CD14-positive monocyte (primary cell): ENCODE measurements at regions not wholly inside any gene's neighbourhood (a gene's known extent, or its start where the extent isn't known, plus 50 kb on each side); places are given as distances from the start of the nearest gene placed in this dataset.
A peak's percentile ranks its signal among the peaks of the same experiment; 100 is the strongest.

Experiments used
- DNase-seq, 3 donors: peaks; one replicate each; pipeline ENCODE4 v3.0.0-alpha.2; 2011 to 2022
- H2AFZ ChIP-seq: 2 replicates; pipeline ENCODE4 v1.6.0; 2012; ENCODE audit warnings: mild to moderate bottlenecking, low read depth, low read length, inconsistent platforms; ENCODE audit not compliant: insufficient read depth, poor library complexity, severe bottlenecking
- H3K27ac ChIP-seq, 2 donors: 1 replicate in 1 of 2; 2 replicates in 1 of 2; pipeline ENCODE4 v1.5.1; 2012 to 2013; ENCODE audit warnings: low read length in 2 of 2, control low read depth in 1 of 2, inconsistent platforms in 1 of 2, low read depth in 1 of 2, mild to moderate bottlenecking in 1 of 2
- H3K27me3 ChIP-seq, 2 donors: one replicate each; pipeline versions ENCODE4 v1.6.0 to v1.6.1; 2011 to 2013; ENCODE audit warnings: low read length in 2 of 2; ENCODE audit not compliant: control insufficient read depth in 2 of 2, insufficient read depth in 2 of 2
- H3K36me3 ChIP-seq, 2 donors: replicated peaks in 1 of 2; 1 replicate in 1 of 2; 2 replicates in 1 of 2; pipeline versions ENCODE4 v1.5.1 to v1.6.1; 2012 to 2013; ENCODE audit warnings: low read length in 2 of 2, control low read depth in 1 of 2, inconsistent platforms in 1 of 2, mild to moderate bottlenecking in 1 of 2; ENCODE audit not compliant: insufficient read depth in 2 of 2, control insufficient read depth in 1 of 2
- H3K4me1 ChIP-seq, 2 donors: 1 replicate in 1 of 2; 2 replicates in 1 of 2; pipeline versions ENCODE4 v1.5.1 to v1.6.1; 2012 to 2013; ENCODE audit warnings: low read length in 2 of 2, control low read depth in 1 of 2, inconsistent platforms in 1 of 2, mild to moderate bottlenecking in 1 of 2, moderate library complexity in 1 of 2; ENCODE audit not compliant: insufficient read depth in 2 of 2, control insufficient read depth in 1 of 2
- H3K4me2 ChIP-seq: replicated peaks from 2 replicates; pipeline ENCODE3; 2012; ENCODE audit warnings: low read length, moderate library complexity, mild to moderate bottlenecking; ENCODE audit not compliant: poor library complexity, severe bottlenecking; ENCODE audit errors: extremely low read depth
- H3K4me3 ChIP-seq, 3 experiments: fragments of 200-600 bp in 1 of 3; sonication (generic) in 1 of 3; replicated peaks in 1 of 3; 1 replicate in 2 of 3; 2 replicates in 1 of 3; pipeline ENCODE4 v1.5.1; 2011 to 2013; ENCODE audit warnings: low read length in 3 of 3, mild to moderate bottlenecking in 3 of 3, control low read depth in 2 of 3, low read depth in 2 of 3, inconsistent platforms in 1 of 3, moderate library complexity in 1 of 3
- H3K79me2 ChIP-seq: 2 replicates; pipeline ENCODE4 v1.6.0; 2012; ENCODE audit warnings: mild to moderate bottlenecking, control low read depth, inconsistent platforms, low read length, moderate library complexity; ENCODE audit not compliant: insufficient read depth
- H3K9ac ChIP-seq: 2 replicates; pipeline ENCODE4 v1.6.0; 2017; ENCODE audit warnings: low read length, mild to moderate bottlenecking; ENCODE audit not compliant: insufficient read depth, poor library complexity, severe bottlenecking
- H3K9me3 ChIP-seq, 2 donors: replicated peaks in 1 of 2; 1 replicate in 1 of 2; 2 replicates in 1 of 2; pipeline versions ENCODE4 v1.5.1 to v1.6.1; 2012 to 2013; ENCODE audit warnings: low read length in 2 of 2, control low read depth in 1 of 2; ENCODE audit not compliant: control insufficient read depth in 1 of 2, insufficient read depth in 1 of 2
- H4K20me1 ChIP-seq: 2 replicates; pipeline ENCODE4 v1.6.0; 2012; ENCODE audit warnings: mild to moderate bottlenecking, low read length, control low read depth, moderate library complexity; ENCODE audit not compliant: insufficient read depth
- H3K27ac Mint-ChIP-seq, 7 donors: one replicate each; pipeline ENCODE4 v1.8.0; 2020; ENCODE audit warnings: mild to moderate bottlenecking in 7 of 7, mixed read lengths in 7 of 7, moderate library complexity in 6 of 7, inconsistent platforms in 2 of 7
- H3K27me3 Mint-ChIP-seq, 3 donors: one replicate each; pipeline ENCODE4 v1.8.0; 2021 to 2022; ENCODE audit warnings: low read depth in 3 of 3, mild to moderate bottlenecking in 3 of 3, mixed read lengths in 3 of 3, moderate library complexity in 3 of 3, inconsistent platforms in 1 of 3
- H3K36me3 Mint-ChIP-seq, 2 donors: one replicate each; pipeline ENCODE4 v1.8.0; 2020; ENCODE audit warnings: mixed read lengths in 2 of 2, inconsistent platforms in 1 of 2, mild to moderate bottlenecking in 1 of 2
- H3K4me1 Mint-ChIP-seq: one replicate; pipeline ENCODE4 v1.8.0; 2020; ENCODE audit warnings: mild to moderate bottlenecking, mixed read lengths
- H3K4me3 Mint-ChIP-seq, 2 donors: one replicate each; pipeline ENCODE4 v1.8.0; 2020; ENCODE audit warnings: mild to moderate bottlenecking in 2 of 2, mixed read lengths in 2 of 2, moderate library complexity in 1 of 2
- H3K9me3 Mint-ChIP-seq, 7 donors: one replicate each; pipeline ENCODE4 v1.8.0; 2020 to 2022; ENCODE audit warnings: mixed read lengths in 7 of 7, mild to moderate bottlenecking in 6 of 7, moderate library complexity in 6 of 7, inconsistent platforms in 2 of 7
- WGBS: methylation state at CpG from one replicate; pipeline ENCODE4 v1.1.5; 2013; ENCODE audit warnings: missing lambda C conversion rate; ENCODE audit not compliant: insufficient coverage; 5-methylcytosine and 5-hydroxymethylcytosine counted together
- intact Hi-C, 2 donors: fragments of 100-400 bp; cut with micrococcal nuclease; formaldehyde crosslinking; loops; one replicate each; pipeline versions ENCODE4 v1.15.0 to v1.15.1; 2023
- TF ChIP-seq, protein P1 (sequence below): fragments of 200-600 bp; IDR thresholded peaks from one replicate; pipeline ENCODE4 v1.8.0; 2022; ENCODE audit warnings: antibody characterized with exemption, mild to moderate bottlenecking

DNA sequence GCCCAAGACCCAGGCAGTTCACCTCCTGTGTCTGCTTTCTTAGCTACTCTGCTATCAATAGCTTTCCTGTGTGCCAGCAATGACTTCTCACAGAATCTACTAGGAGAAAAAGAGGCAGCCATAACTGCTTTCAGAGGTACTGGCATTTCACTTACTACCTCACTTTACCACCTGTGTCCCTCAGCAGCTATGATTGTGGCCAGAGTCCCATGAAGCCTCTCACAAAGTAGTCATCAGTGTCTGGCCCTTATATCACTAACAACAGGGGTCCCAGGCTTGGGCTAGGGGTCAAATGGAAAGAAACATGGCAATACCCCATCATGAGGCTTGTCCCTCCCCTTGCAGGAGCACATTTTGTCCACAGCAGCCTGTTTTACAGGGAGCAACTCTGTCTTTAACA is 62.7 kb upstream of the EPS8L3 start:
- H3K27ac ChIP-seq: no peak overlapping the region
- H3K4me3 ChIP-seq: no peak overlapping the region
- Mint-ChIP-seq H3K27ac (peak overlapping the region in 1 of 7 donors; percentile 25), H3K27me3 (peaks cover 7 to 8% (median 7%) of the 10 kb centered on the region in 3 donors), H3K4me1 (peaks cover 58% of the 10 kb centered on the region), H3K36me3 (peaks cover 0 to 12% of the 10 kb centered on the region in 2 donors), H3K4me3 (no peak overlapping the region), H3K9me3 (peaks cover 0 to 5% (median 0%) of the 10 kb centered on the region in 7 donors)
- TF ChIP-seq, protein P1, sequence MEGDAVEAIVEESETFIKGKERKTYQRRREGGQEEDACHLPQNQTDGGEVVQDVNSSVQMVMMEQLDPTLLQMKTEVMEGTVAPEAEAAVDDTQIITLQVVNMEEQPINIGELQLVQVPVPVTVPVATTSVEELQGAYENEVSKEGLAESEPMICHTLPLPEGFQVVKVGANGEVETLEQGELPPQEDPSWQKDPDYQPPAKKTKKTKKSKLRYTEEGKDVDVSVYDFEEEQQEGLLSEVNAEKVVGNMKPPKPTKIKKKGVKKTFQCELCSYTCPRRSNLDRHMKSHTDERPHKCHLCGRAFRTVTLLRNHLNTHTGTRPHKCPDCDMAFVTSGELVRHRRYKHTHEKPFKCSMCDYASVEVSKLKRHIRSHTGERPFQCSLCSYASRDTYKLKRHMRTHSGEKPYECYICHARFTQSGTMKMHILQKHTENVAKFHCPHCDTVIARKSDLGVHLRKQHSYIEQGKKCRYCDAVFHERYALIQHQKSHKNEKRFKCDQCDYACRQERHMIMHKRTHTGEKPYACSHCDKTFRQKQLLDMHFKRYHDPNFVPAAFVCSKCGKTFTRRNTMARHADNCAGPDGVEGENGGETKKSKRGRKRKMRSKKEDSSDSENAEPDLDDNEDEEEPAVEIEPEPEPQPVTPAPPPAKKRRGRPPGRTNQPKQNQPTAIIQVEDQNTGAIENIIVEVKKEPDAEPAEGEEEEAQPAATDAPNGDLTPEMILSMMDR: no peak
- H2AFZ ChIP-seq: no peak overlapping the region
- H3K27me3 ChIP-seq: no peaks in the 10 kb centered on the region
- no peaks in the 10 kb centered on the region for H3K9me3 ChIP-seq
- no peaks in the 10 kb centered on the region for H4K20me1 ChIP-seq
- intact Hi-C loops: loop anchor here in 1 of 2 donors (5.0 kb wide), 1 partner anchor 34 kb away; no protein-coding TSS in a partner anchor
- H3K79me2 ChIP-seq: no peaks in the 10 kb centered on the region
- H3K4me1 ChIP-seq: peaks cover 52 to 61% of the 10 kb centered on the region in 2 donors
- no peak overlapping the region for H3K4me2 ChIP-seq
- no peak overlapping the region for H3K9ac ChIP-seq
- no peak for DNase-seq
- H3K36me3 ChIP-seq: no peaks in the 10 kb centered on the region

DNA sequence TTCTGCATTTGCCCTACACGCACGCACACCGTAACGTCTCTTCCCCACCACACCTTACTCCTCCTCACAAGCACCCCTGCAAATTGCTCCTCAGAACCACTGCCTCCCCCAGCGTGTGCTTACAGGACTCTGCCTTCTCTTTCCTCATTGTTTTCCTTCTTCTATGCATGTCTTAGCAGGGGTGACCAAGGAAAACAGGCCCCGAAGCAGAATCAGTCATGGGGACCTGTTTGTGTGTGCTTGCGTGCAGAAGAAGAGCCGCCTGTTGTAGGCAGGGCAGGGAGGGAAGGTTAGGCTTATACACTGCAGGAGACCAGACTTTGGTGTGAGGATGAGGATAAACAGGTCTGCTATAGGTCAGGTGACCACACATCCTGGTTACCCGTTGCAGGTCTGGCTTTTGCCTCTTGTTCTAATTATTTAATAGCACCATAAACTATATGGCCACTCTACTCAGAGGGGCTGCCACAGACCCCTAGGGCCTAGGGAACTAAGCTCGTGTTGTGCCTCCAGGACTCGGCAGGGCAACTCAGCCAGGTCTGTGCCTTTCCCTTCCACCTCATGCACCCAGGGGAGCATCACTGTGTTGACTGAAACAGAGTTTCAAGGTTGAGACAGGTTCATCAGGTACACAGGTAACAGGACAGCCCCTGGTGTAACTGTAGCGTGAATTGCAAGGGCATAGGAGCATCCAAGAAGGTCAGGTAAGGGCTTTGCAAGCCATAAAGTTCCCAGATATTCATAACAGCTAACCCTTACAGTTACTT is 60.8 kb upstream of the EPS8L3 start:
- Histone ChIP-seq H3K4me1 (peaks cover 72 to 80% of the 10 kb centered on the region in 2 donors), H3K9me3 (no peaks in the 10 kb centered on the region), H3K36me3 (no peaks in the 10 kb centered on the region), H3K9ac (no peak overlapping the region), H3K27me3 (no peaks in the 10 kb centered on the region), H3K4me3 (no peak overlapping the region), H4K20me1 (no peaks in the 10 kb centered on the region), H2AFZ (no peak overlapping the region), H3K79me2 (no peaks in the 10 kb centered on the region), H3K27ac (no peak overlapping the region), H3K4me2 (no peak overlapping the region)
- DNase-seq: no peak
- 92% methylated on average over 12 of the region's 12 CpGs for WGBS
- Mint-ChIP-seq H3K4me3 (peak overlapping the region in 1 of 2 donors; percentile 44), H3K9me3 (peaks cover 0 to 5% (median 0%) of the 10 kb centered on the region in 7 donors), H3K36me3 (peaks cover 0 to 12% of the 10 kb centered on the region in 2 donors), H3K4me1 (peaks cover 76% of the 10 kb centered on the region), H3K27me3 (peaks cover 8 to 12% (median 10%) of the 10 kb centered on the region in 3 donors), H3K27ac (peak overlapping the region in 4 of 7 donors; percentile 36 to 91 (median 65))
- intact Hi-C loops: loop anchor here in 1 of 2 donors (5.0 kb wide), 4 partner anchors 32 to 207 kb away; partner anchors contain the start of genes AMPD2 and GNAT2
- TF ChIP-seq, protein P1: no peak
